Astrocyte of the hippocampus (primary cell): ENCODE measurements at regions not wholly inside any gene's neighbourhood (a gene's known extent, or its start where the extent isn't known, plus 50 kb on each side); places are given as distances from the start of the nearest gene placed in this dataset.

Experiments used
- DNase-seq: peaks from one replicate; pipeline ENCODE4 v3.0.0; 2011; ENCODE audit warnings: low read depth, low spot score

DNA sequence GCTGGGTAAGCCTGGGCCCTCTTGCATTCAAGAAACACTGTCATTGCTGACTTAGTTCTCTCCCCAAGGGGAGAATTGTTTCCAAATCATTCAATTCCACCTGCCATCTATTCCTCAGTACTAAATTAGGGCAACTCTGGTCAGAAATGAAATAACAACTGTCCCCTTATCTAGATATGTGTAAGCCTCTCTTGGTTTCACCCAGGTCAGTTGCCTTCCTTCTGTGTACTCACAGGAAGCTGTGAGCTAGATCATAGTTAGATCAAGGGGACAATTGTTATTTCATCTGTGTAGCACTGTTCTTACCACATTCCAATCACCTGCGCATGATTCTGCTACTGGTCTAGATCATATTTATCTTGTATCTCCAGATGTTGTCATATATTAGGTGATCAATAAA lies 483.0 kb upstream of the SORCS1 start:
- DNase-seq = no peak

DNA sequence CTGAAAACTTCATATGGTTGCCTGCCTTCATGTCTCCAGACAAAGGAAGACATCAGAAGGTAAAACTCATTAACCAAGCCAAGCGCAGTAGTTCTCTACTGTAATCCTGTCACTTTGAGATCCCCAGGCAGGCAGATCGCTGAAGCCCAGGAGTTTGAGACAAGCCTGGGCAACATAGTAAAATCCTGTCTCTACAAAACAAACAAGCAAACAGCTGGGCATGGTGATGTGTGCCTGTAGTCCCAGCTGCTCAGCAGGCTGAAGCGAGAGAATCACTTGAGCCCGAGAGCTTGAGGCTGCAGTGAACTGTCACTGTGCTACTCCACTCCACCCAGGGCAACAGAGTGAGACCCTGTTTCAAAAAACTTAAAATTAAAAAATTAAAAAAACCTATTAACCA lies 467.4 kb upstream of the SORCS1 start:
- DNase-seq = no peak

DNA sequence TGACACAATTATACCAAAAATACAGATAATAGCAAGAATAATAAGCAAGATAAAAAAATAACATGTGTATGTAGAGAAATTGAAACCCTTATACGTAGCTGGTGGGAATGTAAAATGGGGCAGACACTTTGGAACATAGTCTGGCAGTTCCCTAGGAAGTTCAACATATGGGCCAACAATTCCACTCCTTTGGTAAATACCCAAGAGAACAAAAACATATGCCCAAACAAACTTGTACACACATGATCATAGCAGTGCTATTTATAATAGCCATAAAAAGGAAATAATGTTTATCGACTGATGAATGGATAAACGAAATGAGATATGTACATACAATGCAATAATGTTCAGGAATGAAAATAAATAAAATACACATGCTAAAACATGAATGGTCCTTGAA lies 462.4 kb upstream of the SORCS1 start:
- DNase-seq = no peak

DNA sequence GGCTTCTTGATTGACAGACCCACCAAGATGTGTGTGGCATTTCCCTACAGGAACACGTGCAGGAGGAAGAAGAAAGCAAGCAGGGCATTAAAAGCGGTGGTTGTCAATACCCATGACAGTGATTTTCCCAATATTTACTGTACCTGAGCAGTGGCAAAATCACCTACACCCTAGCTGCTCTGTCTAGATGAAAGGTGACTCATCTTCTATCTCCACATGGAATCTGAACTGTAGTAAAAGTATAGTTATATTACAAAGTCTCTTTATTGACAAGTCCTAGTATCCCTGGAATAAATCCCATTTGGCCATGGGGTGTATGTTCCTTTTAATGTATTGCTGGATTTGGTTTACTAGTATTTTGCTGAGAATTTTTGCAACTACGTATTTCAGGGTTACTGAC lies 458.8 kb upstream of the SORCS1 start:
- DNase-seq = no peak

DNA sequence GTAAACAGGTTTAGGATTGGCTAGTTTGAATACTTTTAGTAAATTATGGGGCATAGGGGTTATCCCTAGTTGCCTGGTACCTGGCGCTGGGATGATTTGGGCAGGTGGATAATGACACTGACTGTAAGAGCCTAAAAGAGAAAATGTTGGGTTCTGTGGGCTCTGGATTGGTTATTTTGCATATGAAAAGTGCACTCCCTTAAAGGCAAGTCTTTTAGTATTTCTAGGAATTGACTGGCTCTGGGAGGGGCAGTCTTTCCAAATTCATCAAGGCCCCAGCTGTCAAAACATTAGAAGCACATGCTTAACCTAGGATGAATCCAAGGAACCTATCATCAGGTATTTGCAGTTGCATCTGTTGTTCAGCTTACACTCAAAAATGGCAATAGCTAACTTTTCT lies 454.6 kb upstream of the SORCS1 start:
- no peak for DNase-seq

DNA sequence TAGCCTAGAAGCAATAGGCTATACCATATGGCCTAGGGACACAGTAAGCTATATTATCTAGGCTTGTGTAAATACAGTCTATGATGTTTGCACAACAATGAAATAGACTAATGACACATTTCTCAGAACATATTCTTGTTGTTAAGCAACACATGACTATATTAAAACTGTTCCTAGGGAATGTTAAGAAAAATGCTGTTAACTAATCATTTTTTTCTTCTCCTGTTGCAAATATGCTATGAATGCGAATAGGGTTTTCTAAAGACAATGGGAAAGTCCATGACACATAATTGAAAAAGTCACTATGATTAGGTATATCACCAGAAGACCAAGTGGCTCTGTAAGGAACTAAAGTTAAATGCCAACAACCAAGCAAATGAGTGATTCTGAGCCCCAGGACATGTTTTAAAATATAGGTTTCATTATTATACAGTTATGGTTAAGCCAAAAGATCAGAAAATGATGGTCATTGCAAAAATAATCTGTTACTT lies 454.0 kb upstream of the SORCS1 start:
- no peak for DNase-seq

DNA sequence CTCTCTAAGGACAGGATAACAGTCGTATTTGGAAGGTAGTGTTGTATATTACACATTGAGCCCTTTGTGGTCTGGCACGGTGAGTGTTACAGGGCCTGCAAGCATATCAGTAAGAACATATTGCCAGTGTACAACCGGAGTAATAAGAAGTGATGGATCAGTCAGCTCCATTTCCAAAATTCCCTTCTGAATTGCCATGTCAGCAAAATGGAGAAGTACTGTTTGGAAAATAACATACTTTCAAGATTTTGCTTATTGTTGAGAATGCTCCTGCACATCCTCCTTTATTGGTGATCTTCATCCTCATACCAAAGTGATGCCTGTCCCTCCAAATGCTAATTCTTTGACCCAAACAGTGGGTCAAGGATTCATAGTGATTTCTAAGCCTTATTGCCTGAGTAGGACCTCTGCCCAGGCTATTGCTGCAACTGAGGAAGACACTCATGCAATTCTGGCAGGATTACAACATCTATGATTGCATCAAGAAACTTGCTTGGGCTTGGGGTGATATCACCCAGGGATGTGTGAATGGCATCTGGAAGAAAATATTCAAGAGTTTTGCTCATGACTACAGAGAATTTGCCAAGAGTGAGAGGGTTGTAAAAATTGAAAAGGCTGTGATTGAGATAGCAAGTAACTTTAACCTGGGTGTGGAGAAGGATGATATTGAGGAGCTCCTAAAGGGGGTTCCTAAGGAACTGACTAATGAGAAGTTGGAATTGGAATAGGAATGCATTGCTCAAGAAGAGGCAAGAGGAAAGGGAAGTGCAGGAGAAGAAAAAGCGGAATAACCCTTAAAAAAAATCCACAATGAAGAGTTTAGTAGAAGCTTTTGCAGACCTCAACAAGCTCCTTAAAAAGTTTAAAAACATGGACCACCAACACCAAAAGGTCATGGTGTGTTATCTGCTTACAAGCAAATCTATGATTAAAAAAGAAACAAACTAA lies 452.2 kb upstream of the SORCS1 start:
- no peak for DNase-seq

DNA sequence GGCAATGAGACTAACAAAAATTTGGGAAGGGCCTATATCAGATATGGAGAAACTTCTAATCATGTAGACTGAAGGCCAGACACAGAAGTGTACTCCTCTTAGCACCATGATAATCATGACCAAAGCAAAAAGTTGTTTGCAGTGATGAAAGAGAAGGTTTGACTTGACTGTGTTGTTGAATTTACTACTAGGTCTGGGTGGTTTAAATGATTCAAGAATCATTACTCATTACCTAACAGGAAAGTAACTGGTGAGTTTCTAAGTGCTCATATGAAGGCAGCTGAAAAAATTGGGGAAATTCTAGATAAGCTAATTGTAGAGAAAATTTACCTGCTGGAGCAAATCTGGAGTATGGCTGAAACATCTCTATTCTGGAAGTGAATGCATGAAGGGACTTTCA lies 451.5 kb upstream of the SORCS1 start:
- DNase-seq = no peak

DNA sequence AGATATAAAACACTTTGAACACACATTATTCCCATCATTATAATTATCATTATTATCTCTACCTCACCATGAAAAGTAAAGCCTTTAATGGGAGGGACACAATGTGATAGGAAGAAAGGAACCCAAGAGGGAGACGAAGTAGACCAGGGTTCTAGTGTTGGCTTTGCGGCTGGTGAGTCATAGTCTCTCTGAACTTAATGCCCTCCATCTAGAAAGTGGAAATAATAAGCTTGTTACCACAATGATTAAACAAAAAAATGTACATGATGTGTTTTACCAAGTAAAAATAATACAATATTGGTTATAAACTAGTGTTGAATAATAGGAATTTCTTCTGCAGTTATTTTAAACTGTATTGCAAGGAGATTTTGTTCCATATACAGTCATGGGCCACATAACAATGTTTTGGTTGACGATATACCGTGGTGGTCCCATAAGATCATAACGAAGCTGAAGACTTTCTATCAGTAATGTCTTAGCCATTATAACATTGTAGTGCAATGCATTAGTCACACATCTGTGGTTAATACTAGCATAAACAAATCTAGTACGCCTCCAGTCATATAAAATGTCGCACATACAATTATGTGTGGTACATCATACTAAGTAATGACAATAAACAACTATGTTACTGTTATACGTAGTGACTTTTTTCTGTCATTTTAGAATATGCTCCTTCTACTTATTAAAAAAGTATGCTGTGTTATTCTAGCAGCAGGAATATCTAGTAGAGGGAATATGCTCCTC lies 450.6 kb upstream of the SORCS1 start:
- no peak for DNase-seq

DNA sequence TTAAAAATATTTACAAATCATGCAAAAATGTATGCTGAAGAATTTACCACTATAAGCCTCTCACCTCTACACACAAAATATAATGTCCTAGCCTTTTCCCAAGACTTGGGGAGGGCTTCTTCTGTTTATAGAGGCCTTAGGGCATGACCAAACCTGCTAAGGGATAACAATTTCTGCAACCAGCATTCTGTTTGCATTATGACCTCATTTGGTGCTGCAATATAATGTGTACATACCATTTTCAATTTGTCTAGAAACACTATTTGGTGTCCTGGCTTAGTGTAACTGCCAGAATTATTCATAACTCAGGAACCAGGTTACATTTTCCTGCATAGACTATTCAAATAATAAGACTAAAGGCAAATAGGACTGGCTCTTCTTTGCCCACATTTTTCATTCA lies 446.6 kb upstream of the SORCS1 start:
- no peak for DNase-seq

DNA sequence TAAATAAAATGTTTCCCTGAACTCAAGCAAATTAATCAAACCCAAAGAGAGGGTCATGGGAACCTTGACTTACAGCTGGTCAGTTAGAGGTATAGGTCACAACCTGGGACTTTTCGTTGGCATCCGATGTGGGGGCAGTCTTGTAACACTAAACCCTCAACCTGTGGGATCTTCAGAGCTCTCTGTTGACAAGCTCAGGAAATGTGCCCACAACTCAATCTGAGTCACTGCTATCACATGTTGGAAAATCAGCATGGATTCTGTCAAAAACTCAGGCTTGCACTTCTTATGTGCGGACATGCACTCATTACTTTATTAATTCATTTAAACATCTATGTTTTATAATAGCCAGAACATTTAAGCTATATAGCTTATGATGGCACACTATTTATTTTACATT lies 424.6 kb upstream of the SORCS1 start:
- DNase-seq = peak; percentile 1

DNA sequence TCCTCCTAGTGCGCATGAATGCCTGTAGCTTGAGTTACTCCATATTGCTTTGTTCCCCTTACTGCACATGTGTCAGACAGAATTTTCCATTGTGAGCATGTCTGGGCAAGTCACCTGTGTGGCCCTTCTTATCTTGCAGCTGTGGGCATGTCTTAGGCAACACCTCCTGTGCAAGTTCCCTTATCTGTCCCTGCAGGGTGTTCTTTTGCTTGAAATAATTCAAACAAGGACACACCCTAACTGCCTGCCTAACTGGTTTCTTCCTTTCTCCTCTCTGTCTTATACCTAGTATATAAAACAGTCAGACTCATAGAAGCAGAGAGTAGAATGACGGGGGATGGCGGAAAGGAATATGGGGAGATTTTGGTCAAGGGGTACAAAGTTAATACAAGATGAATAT lies 421.1 kb upstream of the SORCS1 start:
- DNase-seq = no peak

DNA sequence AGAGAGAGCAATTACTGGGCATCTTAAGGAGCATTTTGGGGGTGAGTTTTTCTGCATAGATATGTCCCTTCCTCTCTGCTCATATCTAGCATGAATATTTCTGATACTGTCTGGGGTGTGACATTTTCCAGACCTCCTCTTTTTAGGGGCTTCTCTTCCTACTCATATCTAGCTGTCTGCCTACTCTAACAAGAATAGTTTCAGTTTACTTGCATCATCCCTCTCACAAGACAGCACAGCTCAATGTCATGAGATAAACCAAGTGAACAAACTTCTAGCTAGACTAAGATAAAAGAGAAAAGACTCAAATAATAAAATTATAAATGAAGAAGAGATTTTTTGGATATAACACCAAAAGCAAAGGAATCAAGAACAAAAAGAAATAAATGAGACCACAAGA lies 419.5 kb upstream of the SORCS1 start:
- no peak for DNase-seq

DNA sequence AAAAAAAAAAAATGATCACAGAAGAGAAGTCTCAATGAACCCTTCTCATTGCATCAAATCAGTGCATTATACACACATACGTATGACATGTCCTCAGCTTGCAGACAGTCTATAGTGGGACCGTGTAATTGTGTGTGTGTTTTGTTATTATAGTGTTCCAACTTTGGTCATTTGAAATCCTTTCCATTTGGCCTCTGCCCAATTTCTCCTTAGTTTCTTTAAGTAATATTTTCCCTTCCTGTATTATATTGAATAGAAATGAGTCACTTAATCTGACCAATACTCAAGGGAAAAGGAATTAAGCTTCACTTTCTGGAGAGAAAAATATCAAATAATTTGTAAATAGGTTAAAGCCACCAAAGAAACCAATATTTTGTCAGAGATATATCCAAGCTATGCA lies 415.5 kb upstream of the SORCS1 start:
- no peak for DNase-seq

DNA sequence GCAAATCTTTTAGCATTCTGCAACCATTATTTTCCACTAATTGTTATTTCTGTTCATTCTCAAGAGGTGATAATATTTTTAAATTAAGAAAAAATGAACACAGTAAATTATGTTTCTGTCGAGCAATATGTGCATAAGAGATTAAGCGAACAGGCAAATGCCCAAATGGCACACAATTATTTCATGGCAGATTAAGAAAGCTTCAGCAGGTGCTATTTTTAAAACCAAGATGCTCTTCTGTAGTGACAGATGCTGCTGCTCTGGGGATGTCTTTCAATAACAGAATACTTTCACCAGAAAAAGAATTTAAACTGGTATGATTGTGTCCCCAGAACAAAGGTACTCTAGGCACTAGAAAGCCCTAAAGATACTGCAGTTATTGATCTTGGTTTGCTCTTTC lies 412.7 kb upstream of the SORCS1 start:
- no peak for DNase-seq

DNA sequence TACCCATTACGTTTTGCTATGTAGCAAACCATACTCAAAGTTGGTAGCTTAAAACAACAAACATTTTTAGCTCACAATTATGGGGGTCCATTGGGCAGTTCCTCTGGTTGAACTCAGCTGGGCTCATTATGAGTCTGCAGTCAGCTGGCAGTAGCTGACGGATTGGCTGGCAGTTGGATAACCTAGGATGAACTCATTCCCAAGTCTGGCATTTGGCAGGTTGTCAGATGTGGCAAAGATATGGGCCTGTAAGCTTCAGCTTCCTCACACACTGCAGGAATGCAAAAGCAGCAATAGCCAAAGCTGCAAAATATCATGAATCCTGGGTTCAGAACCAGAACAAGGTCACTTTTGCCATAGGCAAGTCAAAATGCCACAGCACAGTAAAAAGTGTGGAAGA lies 412.2 kb upstream of the SORCS1 start:
- DNase-seq = peak; percentile 37

DNA sequence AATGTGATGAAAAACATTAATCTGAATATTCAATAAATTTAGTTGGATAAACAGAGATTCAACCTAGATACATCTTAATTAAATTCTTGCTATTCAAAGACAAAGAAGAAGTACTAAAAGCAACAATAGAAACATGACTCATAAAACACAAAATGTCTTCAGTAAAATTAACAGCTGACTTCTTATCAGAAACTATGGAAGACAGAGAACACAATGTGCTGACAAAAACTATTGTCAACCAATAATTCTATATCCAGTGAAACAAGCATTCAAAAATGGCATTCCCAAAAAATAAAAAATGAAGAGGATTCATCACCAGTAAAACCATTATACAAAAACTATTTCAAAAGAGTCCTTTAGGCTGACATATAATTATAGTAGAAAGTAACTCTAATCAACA lies 400.5 kb upstream of the SORCS1 start:
- no peak for DNase-seq

DNA sequence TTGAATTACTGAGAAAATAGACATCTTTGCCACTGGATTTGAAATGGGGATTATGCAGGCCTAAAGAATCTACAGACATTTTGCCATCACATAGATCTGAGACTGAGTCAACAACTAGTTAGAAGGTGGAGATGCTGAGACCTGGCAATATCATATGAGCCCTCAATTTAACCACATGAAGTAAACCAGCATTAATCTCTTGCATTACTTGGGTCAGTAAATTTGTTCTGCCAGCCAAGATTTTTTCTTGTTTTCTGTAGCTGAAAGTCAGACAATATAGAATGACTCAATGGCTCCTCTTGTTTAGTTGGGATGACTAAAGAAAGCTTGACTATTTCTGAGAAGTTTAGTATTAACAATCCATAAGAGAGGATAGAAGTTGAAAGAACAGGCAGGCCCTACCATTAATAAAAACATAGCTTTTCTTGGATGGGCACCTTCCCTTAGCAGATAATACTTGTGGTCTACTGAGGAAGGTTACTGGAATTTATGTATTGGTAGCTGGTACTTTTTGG lies 396.7 kb upstream of the SORCS1 start:
- peak; percentile 33 for DNase-seq

DNA sequence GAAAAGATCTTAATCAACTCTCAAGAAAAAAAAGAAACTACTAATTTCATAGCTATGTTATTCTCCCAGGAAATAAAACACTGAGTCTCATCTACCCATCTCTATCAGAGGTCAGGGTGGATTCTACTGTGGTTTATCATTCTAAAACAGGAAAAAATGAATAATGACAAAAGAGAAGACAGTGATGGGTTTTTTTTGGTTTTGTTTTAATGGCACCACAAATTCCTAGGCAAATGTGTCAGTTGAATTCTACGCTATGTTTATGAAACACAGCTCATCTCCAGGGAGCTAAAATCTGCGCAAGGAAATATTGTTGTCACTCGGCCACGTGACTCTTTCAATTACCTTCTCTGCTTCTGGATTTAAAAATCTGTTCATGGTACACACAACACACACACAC lies 393.4 kb upstream of the SORCS1 start:
- DNase-seq = no peak

DNA sequence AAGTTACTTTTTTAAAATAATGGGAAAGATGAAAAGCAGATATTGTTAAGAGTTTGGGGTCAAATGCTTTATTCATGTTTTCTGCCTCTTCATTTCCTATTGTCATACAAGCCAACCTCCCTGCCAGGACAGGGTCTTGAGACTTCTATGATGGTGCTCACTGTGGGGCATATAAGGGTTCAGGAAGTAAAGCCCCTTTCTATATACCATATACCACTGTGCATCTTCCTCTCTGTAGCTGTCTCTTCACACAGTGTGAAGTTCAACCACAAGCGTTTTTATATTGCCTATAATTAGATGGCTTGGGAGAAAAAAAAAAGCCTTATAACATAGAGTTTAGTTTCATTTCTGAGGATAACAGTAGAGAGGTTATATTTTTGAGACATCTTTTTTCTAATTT lies 389.8 kb upstream of the SORCS1 start:
- no peak for DNase-seq

DNA sequence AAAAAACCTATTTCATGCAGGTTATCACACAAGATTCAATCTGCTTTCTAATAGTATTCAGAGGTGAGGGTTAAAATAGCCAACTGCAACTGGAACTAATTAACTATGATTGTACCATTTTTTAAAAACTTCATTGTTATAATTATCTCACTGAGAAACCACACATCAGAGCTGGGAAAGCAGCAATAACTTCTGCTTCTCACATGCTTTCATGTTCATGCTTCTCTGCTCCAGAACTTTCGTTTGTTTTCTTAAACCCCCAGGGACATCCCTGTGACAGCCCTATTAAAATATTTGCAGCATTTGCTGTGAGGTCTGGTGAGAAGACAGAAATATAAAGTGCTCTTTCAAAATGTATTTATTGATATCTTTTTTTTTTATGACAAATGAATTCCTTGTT lies 389.0 kb upstream of the SORCS1 start:
- DNase-seq = peak; percentile 53

DNA sequence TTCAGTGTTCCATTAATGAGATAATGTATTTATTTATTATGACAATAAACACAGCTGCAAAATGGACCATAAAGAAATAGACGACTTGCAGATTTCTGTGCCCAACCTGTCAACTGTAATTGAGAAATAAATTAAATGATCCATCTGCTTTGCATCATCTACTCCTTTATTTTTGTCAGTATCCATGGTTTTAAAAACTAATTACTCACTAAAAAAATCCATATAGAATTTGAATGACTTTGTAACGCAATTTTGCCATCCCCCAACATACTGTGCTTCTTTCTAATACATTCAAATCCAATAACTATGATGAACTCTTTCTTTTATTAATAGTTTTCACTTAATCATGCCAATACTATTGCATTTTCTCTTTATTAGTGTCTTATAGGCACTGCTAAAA lies 388.5 kb upstream of the SORCS1 start:
- no peak for DNase-seq

DNA sequence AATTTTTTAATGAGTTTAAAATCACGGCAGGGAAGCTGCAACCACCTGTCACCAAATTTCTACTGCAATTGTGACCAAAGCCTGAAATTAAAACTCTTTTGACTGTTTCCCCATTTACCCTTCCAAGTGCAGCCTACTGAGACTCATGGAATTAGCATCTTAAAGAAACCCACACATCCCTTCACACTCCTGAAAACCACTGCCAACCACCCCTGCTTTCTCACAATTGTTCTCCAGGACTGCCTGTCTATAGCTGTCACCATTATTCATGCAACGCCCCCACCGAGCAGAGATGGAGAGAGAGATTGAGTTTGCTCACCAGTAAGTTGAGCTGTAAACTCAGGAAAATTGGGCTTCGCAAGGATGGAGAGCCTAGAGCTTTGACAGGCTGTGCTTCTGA lies 383.8 kb upstream of the SORCS1 start:
- DNase-seq = peak; percentile 8
